HEK293 (cell line): ENCODE measurements at regions not wholly inside any gene's neighbourhood (a gene's known extent, or its start where the extent isn't known, plus 50 kb on each side); places are given as distances from the start of the nearest gene placed in this dataset.

Experiments used
- CTCF ChIA-PET: fragments of 350-600 bp; formaldehyde crosslinking; extraction: SDS; loops from one replicate; lab custom pipeline; 2021; ENCODE audit warnings: antibody characterized with exemption; lab: Yijun Ruan, JAX
- POLR2A ChIA-PET: fragments of 300-600 bp; formaldehyde crosslinking; extraction: SDS; loops from one replicate; lab custom pipeline; 2020; ENCODE audit warnings: antibody characterized with exemption, inconsistent platforms; lab: Yijun Ruan, JAX
- H3K27ac ChIP-seq: fragments of 200-500 bp; sonication (Bioruptor generic); 2 replicates; pipeline ENCODE4 v1.5.1; 2014; ENCODE audit warnings: low read depth, low read length, control low read depth, inconsistent platforms; ENCODE audit errors: extremely low read depth
- H3K36me3 ChIP-seq, 2 experiments: fragments of 200-500 bp in 1 of 2; sonication (Bioruptor generic) in 1 of 2; 1 replicate in 1 of 2; 2 replicates in 1 of 2; pipeline ENCODE4 v1.5.1; 2014 to 2017; ENCODE audit warnings: inconsistent platforms in 2 of 2, low read length in 2 of 2; ENCODE audit not compliant: control insufficient read depth in 2 of 2, insufficient read depth in 1 of 2
- H3K4me1 ChIP-seq: fragments of 200-500 bp; sonication (Bioruptor generic); 2 replicates; pipeline ENCODE4 v1.5.1; 2014; ENCODE audit warnings: mild to moderate bottlenecking, low read length, inconsistent platforms; ENCODE audit not compliant: control insufficient read depth, insufficient read depth
- H3K4me3 ChIP-seq: 2 replicates; pipeline ENCODE4 v1.5.1; 2011; ENCODE audit warnings: low read depth, mild to moderate bottlenecking, control low read depth, low read length, moderate library complexity
- H3K9me3 ChIP-seq: fragments of 200-500 bp; sonication (Bioruptor generic); 2 replicates; pipeline ENCODE4 v1.5.1; 2014; ENCODE audit warnings: low read depth, low read length, inconsistent platforms; ENCODE audit not compliant: control insufficient read depth, insufficient read depth
- AEBP2 ChIP-seq: fragments of 450-650 bp; formaldehyde crosslinking; IDR thresholded peaks from 2 replicates; pipeline ENCODE4 v1.5.1; 2016; ENCODE audit warnings: missing biosample characterization, missing genetic modification characterization, borderline replicate concordance
- GLIS2 ChIP-seq: fragments of 450-650 bp; formaldehyde crosslinking; IDR thresholded peaks from 2 replicates; pipeline ENCODE4 v1.5.1; 2016; ENCODE audit warnings: missing biosample characterization, missing genetic modification characterization
- KLF9 ChIP-seq: fragments of 450-650 bp; formaldehyde crosslinking; IDR thresholded peaks from 2 replicates; pipeline ENCODE4 v1.5.1; 2016; ENCODE audit warnings: missing biosample characterization, missing genetic modification characterization, low read depth
- OSR2 ChIP-seq: fragments of 450-650 bp; formaldehyde crosslinking; IDR thresholded peaks from 2 replicates; pipeline ENCODE4 v1.5.1; 2016; ENCODE audit warnings: missing biosample characterization, missing genetic modification characterization
- ZBTB1 ChIP-seq: fragments of 450-650 bp; formaldehyde crosslinking; IDR thresholded peaks from 2 replicates; pipeline ENCODE4 v1.5.1; 2016; ENCODE audit warnings: missing biosample characterization, missing genetic modification characterization
- ZNF114 ChIP-seq: fragments of 450-650 bp; formaldehyde crosslinking; IDR thresholded peaks from 2 replicates; pipeline ENCODE4 v1.5.0; 2017; ENCODE audit warnings: missing biosample characterization, missing genetic modification characterization
- ZNF184 ChIP-seq: fragments of 450-650 bp; IDR thresholded peaks from 2 replicates; pipeline ENCODE4 v1.5.1; 2018; ENCODE audit warnings: missing biosample characterization, mild to moderate bottlenecking, missing genetic modification characterization
- ZNF19 ChIP-seq: fragments of 450-650 bp; formaldehyde crosslinking; IDR thresholded peaks from 2 replicates; pipeline ENCODE4; 2016; ENCODE audit warnings: missing biosample characterization, missing genetic modification characterization, low read depth
- ZNF266 ChIP-seq: fragments of 450-650 bp; formaldehyde crosslinking; IDR thresholded peaks from 2 replicates; pipeline ENCODE4 v1.5.1; 2016; ENCODE audit warnings: missing biosample characterization, missing genetic modification characterization, low read depth
- ZNF292 ChIP-seq: fragments of 450-650 bp; formaldehyde crosslinking; IDR thresholded peaks from 2 replicates; pipeline ENCODE4 v1.5.1; 2016; ENCODE audit warnings: low read depth, missing biosample characterization, missing genetic modification characterization, borderline replicate concordance
- ZNF530 ChIP-seq: fragments of 450-650 bp; formaldehyde crosslinking; IDR thresholded peaks from 2 replicates; pipeline ENCODE4 v1.5.1; 2016; ENCODE audit warnings: low read depth, missing biosample characterization, missing genetic modification characterization
- ZNF677 ChIP-seq: fragments of 450-650 bp; IDR thresholded peaks from 2 replicates; pipeline ENCODE4 v1.5.0; 2018; ENCODE audit warnings: missing biosample characterization, mild to moderate bottlenecking, missing genetic modification characterization, moderate library complexity
- ZNF768 ChIP-seq: fragments of 450-650 bp; formaldehyde crosslinking; IDR thresholded peaks from 2 replicates; pipeline ENCODE4 v1.5.1; 2018; ENCODE audit warnings: missing biosample characterization, mild to moderate bottlenecking, missing genetic modification characterization
- ZSCAN5A ChIP-seq: fragments of 450-650 bp; formaldehyde crosslinking; IDR thresholded peaks from 2 replicates; pipeline ENCODE4 v1.5.1; 2016; ENCODE audit warnings: missing biosample characterization, missing genetic modification characterization
- TF ChIP-seq, protein P1 (sequence below): fragments of 450-650 bp; formaldehyde crosslinking; IDR thresholded peaks from 2 replicates; pipeline ENCODE4 v1.5.1; 2016; ENCODE audit warnings: missing biosample characterization, missing genetic modification characterization, low read depth
- TF ChIP-seq, protein P2 (sequence below): fragments of 450-650 bp; formaldehyde crosslinking; IDR thresholded peaks from 2 replicates; pipeline ENCODE4 v1.5.1; 2016; ENCODE audit warnings: missing biosample characterization, missing genetic modification characterization
- TF ChIP-seq, protein P3 (sequence below): fragments of 450-650 bp; formaldehyde crosslinking; IDR thresholded peaks from 2 replicates; pipeline ENCODE4 v1.5.1; 2017; ENCODE audit warnings: missing biosample characterization, missing genetic modification characterization
- TF ChIP-seq, protein P4 (sequence below): fragments of 450-650 bp; formaldehyde crosslinking; IDR thresholded peaks from 2 replicates; pipeline ENCODE4 v1.5.1; 2016; ENCODE audit warnings: missing biosample characterization, missing genetic modification characterization
- TF ChIP-seq, protein P5 (sequence below): fragments of 450-650 bp; formaldehyde crosslinking; conservative IDR thresholded peaks from 2 replicates; pipeline ENCODE4 v1.5.1; 2016; ENCODE audit warnings: low read depth, missing biosample characterization, missing genetic modification characterization

DNA sequence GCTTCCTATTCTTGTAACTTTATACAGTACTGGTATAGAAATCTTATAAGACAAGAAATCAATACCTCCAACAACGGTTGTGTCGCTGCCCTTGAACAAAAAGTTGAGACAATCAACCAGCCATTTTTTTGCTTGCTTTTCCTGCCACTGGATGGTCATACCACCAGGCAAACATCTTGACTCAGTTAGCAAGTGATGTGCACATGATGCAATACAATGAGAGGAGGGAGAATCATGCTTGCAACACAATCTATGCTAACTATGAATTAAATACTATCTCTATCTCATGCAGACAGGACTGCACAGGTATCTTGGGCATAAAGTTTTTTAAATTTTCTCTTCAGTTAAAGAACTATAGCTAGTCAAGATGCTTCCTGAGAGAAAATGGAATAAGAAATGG lies 877.7 kb upstream of the CITED2 start (continued):
- TF ChIP-seq KLF9 (tag by site-specific recombination), result no peak
- TF ChIP-seq, protein P1, sequence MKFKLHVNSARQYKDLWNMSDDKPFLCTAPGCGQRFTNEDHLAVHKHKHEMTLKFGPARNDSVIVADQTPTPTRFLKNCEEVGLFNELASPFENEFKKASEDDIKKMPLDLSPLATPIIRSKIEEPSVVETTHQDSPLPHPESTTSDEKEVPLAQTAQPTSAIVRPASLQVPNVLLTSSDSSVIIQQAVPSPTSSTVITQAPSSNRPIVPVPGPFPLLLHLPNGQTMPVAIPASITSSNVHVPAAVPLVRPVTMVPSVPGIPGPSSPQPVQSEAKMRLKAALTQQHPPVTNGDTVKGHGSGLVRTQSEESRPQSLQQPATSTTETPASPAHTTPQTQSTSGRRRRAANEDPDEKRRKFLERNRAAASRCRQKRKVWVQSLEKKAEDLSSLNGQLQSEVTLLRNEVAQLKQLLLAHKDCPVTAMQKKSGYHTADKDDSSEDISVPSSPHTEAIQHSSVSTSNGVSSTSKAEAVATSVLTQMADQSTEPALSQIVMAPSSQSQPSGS, result no peak
- no peak for TF ChIP-seq ZNF114 (tag by site-specific recombination)
- TF ChIP-seq ZBTB1 (tag by site-specific recombination), result no peak
- no peak for TF ChIP-seq ZSCAN5A (tag by site-specific recombination)

DNA sequence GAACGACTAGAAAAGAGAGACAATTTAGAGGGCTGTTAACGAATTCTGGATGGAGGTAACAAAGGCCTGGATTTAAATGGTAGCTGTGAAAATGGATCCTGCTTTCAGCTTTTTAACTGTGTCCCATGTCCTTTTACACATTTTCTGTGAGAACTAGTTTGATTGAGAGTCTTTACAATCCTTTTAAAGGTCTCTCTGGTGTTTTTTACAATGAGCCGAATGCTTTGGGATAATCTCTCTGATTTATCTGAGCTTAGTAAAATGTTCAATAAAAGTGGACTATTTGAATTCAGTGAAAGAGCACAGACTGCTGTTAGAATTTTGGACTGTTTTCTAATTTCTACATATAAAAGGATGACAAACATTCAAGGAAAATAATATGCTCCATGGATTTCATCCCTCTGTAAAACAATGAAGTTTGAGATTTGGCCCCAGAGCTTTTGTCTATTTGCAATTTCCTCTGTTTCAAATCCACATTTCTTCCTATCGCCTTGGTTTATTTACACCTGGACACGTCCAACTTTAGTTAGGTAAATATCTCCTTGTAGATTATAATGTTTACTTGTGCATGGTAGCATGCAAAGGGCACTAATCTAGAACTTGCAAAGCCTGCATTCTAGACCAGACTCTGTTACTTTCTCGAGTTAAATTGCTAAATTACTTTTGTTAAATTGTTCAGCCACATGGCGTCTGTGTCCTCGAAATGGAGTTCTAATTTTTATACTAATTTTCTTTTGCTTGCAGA lies 871.0 kb upstream of the CITED2 start:
- CTCF ChIA-PET, result no interaction called here
- Histone ChIP-seq H3K4me1 (no peaks in the 10 kb centered on the region), H3K4me3 (no peak overlapping the region), H3K9me3 (no peaks in the 10 kb centered on the region), H3K27ac (no peak overlapping the region), H3K36me3 (no peaks in the 10 kb centered on the region)
- no peak for TF ChIP-seq OSR2 (tag by site-specific recombination)
- TF ChIP-seq ZNF768, result no peak
- TF ChIP-seq, protein P2, sequence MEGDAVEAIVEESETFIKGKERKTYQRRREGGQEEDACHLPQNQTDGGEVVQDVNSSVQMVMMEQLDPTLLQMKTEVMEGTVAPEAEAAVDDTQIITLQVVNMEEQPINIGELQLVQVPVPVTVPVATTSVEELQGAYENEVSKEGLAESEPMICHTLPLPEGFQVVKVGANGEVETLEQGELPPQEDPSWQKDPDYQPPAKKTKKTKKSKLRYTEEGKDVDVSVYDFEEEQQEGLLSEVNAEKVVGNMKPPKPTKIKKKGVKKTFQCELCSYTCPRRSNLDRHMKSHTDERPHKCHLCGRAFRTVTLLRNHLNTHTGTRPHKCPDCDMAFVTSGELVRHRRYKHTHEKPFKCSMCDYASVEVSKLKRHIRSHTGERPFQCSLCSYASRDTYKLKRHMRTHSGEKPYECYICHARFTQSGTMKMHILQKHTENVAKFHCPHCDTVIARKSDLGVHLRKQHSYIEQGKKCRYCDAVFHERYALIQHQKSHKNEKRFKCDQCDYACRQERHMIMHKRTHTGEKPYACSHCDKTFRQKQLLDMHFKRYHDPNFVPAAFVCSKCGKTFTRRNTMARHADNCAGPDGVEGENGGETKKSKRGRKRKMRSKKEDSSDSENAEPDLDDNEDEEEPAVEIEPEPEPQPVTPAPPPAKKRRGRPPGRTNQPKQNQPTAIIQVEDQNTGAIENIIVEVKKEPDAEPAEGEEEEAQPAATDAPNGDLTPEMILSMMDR (tag by site-specific recombination), result no peak
- no peak for TF ChIP-seq ZNF677
- no peak for TF ChIP-seq ZNF292
- TF ChIP-seq ZNF184 (tag by site-specific recombination), result no peak
- no peak for TF ChIP-seq ZNF19
- TF ChIP-seq GLIS2 (tag by site-specific recombination), result no peak
- TF ChIP-seq ZNF266 (tag by site-specific recombination), result no peak
- TF ChIP-seq AEBP2 (tag by site-specific recombination), result no peak
- POLR2A ChIA-PET, result no interaction called here

- CTCF ChIA-PET, result no interaction called here
- POLR2A ChIA-PET, result no interaction called here
- no peak overlapping the region for H3K4me3 ChIP-seq
- no peaks in the 10 kb centered on the region for H3K4me1 ChIP-seq
- H3K9me3 ChIP-seq, result no peaks in the 10 kb centered on the region
- no peak overlapping the region for H3K27ac ChIP-seq
- H3K36me3 ChIP-seq, result no peaks in the 10 kb centered on the region
- TF ChIP-seq, protein P3, sequence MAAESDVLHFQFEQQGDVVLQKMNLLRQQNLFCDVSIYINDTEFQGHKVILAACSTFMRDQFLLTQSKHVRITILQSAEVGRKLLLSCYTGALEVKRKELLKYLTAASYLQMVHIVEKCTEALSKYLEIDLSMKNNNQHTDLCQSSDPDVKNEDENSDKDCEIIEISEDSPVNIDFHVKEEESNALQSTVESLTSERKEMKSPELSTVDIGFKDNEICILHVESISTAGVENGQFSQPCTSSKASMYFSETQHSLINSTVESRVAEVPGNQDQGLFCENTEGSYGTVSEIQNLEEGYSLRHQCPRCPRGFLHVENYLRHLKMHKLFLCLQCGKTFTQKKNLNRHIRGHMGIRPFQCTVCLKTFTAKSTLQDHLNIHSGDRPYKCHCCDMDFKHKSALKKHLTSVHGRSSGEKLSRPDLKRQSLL (tag by site-specific recombination), result no peak
- no peak for TF ChIP-seq ZNF530 (tag by site-specific recombination)
- TF ChIP-seq, protein P4, sequence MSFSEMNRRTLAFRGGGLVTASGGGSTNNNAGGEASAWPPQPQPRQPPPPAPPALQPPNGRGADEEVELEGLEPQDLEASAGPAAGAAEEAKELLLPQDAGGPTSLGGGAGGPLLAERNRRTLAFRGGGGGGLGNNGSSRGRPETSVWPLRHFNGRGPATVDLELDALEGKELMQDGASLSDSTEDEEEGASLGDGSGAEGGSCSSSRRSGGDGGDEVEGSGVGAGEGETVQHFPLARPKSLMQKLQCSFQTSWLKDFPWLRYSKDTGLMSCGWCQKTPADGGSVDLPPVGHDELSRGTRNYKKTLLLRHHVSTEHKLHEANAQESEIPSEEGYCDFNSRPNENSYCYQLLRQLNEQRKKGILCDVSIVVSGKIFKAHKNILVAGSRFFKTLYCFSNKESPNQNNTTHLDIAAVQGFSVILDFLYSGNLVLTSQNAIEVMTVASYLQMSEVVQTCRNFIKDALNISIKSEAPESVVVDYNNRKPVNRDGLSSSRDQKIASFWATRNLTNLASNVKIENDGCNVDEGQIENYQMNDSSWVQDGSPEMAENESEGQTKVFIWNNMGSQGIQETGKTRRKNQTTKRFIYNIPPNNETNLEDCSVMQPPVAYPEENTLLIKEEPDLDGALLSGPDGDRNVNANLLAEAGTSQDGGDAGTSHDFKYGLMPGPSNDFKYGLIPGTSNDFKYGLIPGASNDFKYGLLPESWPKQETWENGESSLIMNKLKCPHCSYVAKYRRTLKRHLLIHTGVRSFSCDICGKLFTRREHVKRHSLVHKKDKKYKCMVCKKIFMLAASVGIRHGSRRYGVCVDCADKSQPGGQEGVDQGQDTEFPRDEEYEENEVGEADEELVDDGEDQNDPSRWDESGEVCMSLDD (tag by site-specific recombination), result no peak
- TF ChIP-seq, protein P5, sequence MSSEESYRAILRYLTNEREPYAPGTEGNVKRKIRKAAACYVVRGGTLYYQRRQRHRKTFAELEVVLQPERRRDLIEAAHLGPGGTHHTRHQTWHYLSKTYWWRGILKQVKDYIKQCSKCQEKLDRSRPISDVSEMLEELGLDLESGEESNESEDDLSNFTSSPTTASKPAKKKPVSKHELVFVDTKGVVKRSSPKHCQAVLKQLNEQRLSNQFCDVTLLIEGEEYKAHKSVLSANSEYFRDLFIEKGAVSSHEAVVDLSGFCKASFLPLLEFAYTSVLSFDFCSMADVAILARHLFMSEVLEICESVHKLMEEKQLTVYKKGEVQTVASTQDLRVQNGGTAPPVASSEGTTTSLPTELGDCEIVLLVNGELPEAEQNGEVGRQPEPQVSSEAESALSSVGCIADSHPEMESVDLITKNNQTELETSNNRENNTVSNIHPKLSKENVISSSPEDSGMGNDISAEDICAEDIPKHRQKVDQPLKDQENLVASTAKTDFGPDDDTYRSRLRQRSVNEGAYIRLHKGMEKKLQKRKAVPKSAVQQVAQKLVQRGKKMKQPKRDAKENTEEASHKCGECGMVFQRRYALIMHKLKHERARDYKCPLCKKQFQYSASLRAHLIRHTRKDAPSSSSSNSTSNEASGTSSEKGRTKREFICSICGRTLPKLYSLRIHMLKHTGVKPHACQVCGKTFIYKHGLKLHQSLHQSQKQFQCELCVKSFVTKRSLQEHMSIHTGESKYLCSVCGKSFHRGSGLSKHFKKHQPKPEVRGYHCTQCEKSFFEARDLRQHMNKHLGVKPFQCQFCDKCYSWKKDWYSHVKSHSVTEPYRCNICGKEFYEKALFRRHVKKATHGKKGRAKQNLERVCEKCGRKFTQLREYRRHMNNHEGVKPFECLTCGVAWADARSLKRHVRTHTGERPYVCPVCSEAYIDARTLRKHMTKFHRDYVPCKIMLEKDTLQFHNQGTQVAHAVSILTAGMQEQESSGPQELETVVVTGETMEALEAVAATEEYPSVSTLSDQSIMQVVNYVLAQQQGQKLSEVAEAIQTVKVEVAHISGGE (tag by site-specific recombination), result no peak
Measured at GRCh38 chr6:140237251-140237650, 862.8 kb upstream of the CITED2 start.
